GM12878 (cell line): ENCODE measurements at regions not wholly inside any gene's neighbourhood (a gene's known extent, or its start where the extent isn't known, plus 50 kb on each side); places are given as distances from the start of the nearest gene placed in this dataset.

Experiments
- ATAC-seq: fragments of 200-7000 bp; cut with Tn5 transposase; 3 replicates; pipeline ENCODE4 v1.9.1; 2020; ENCODE audit warnings: mild to moderate bottlenecking, moderate library complexity
- BruUV-seq: library from RNA; stranded (reverse); fragments of 400-500 nt; replicated peaks from 2 replicates; lab custom pipeline; 2021; lab: Mats Ljungman, UMichigan
- CTCF ChIA-PET: fragments of 300-600 bp; sonication (Branson Sonifier 250); formaldehyde crosslinking; extraction: SDS; loops from one replicate; lab custom pipeline; 2021; ENCODE audit warnings: inconsistent platforms; lab: Yijun Ruan, JAX
- POLR2A ChIA-PET: fragments of 350-600 bp; formaldehyde crosslinking; extraction: SDS; loops from one replicate; lab custom pipeline; 2021; ENCODE audit warnings: inconsistent platforms; lab: Charles Lee
- RAD21 ChIA-PET: fragments of 300-600 bp; sonication (Branson Sonifier 250); formaldehyde crosslinking; loops from one replicate; lab custom pipeline; 2023; ENCODE audit warnings: antibody characterized with exemption; ENCODE audit not compliant: unreplicated experiment; lab: Charles Lee
- SMC1A ChIA-PET: fragments of 300-600 bp; sonication (Branson Sonifier 250); formaldehyde crosslinking; loops from one replicate; lab custom pipeline; 2023; ENCODE audit not compliant: unreplicated experiment, uncharacterized antibody; lab: Charles Lee
- DNase-seq: peaks from one replicate; pipeline ENCODE4 v3.0.0-alpha.2; 2011; ENCODE audit warnings: low read depth, low spot score
- FAIRE-seq: peaks from 3 replicates; lab custom pipeline; 2011; peaks lifted over from hg19 to GRCh38; lab: Jason Lieb, UNC
- H2AFZ ChIP-seq: 2 replicates; pipeline ENCODE4 v1.6.0; 2011; ENCODE audit warnings: low read depth, low read length, control low read depth; ENCODE audit not compliant: control insufficient read depth
- H3K27ac ChIP-seq: 2 replicates; pipeline ENCODE4 v1.5.1; 2011; ENCODE audit warnings: control low read depth; ENCODE audit not compliant: control insufficient read depth, insufficient read depth
- H3K27me3 ChIP-seq, 2 experiments: replicated peaks in 1 of 2; 2 replicates each; pipeline versions ENCODE4 v1.6.0 to v1.6.1; 2011; ENCODE audit warnings: low read length in 1 of 2; ENCODE audit not compliant: control insufficient read depth in 2 of 2, insufficient read depth in 2 of 2
- H3K36me3 ChIP-seq, 2 experiments: 2 replicates each; pipeline ENCODE4 v1.5.1; 2011; ENCODE audit warnings: low read length in 1 of 2; ENCODE audit not compliant: control insufficient read depth in 2 of 2, insufficient read depth in 2 of 2
- H3K4me1 ChIP-seq: 2 replicates; pipeline ENCODE4 v1.6.1; 2011; ENCODE audit warnings: mild to moderate bottlenecking, low read length, moderate library complexity, mixed read lengths; ENCODE audit not compliant: control insufficient read depth, insufficient read depth
- H3K4me2 ChIP-seq: 2 replicates; pipeline ENCODE4 v1.6.0; 2011; ENCODE audit warnings: control low read depth; ENCODE audit not compliant: control insufficient read depth, insufficient read depth
- H3K4me3 ChIP-seq: fragments of 200-600 bp; sonication (generic); 2 replicates; pipeline ENCODE4 v1.5.1; 2016
- H3K79me2 ChIP-seq: 2 replicates; pipeline ENCODE4 v1.6.0; 2011; ENCODE audit warnings: low read length; ENCODE audit not compliant: control insufficient read depth, insufficient read depth
- H3K9ac ChIP-seq: 2 replicates; pipeline ENCODE4 v1.8.0; 2011; ENCODE audit warnings: low read length, control low read depth, mixed read lengths; ENCODE audit not compliant: control insufficient read depth, insufficient read depth
- H3K9me3 ChIP-seq: replicated peaks from 3 replicates; pipeline ENCODE4 v1.5.1; 2011; ENCODE audit warnings: mild to moderate bottlenecking, low read length; ENCODE audit not compliant: control insufficient read depth, insufficient read depth
- H4K20me1 ChIP-seq: 2 replicates; pipeline ENCODE4 v1.6.0; 2011; ENCODE audit not compliant: control insufficient read depth, insufficient read depth
- BMI1 ChIP-seq: fragments of 450-650 bp; IDR thresholded peaks from 2 replicates; pipeline ENCODE4 v1.6.1; 2016; ENCODE audit warnings: mild to moderate bottlenecking, moderate library complexity, borderline replicate concordance
- CREM ChIP-seq: IDR thresholded peaks from 2 replicates; pipeline ENCODE4 v1.6.1; 2014; ENCODE audit warnings: antibody characterized with exemption, low read depth
- E4F1 ChIP-seq: fragments of 450-650 bp; IDR thresholded peaks from 2 replicates; pipeline ENCODE4 v1.6.1; 2018; ENCODE audit warnings: borderline replicate concordance, mild to moderate bottlenecking; ENCODE audit not compliant: partially characterized antibody
- LARP7 ChIP-seq: fragments of 450-650 bp; IDR thresholded peaks from 2 replicates; pipeline ENCODE4 v1.6.1; 2017; ENCODE audit warnings: mild to moderate bottlenecking
- MYC ChIP-seq: IDR thresholded peaks from 2 replicates; pipeline ENCODE4 v1.6.1; 2011; ENCODE audit warnings: mild to moderate bottlenecking, low read length, moderate library complexity, inconsistent platforms; ENCODE audit not compliant: insufficient read depth, insufficient replicate concordance, insufficient read length, severe bottlenecking
- RB1 ChIP-seq: fragments of 450-650 bp; formaldehyde crosslinking; IDR thresholded peaks from 2 replicates; pipeline ENCODE4 v1.6.1; 2017; ENCODE audit warnings: mild to moderate bottlenecking, borderline replicate concordance
- TAF1 ChIP-seq: IDR thresholded peaks from 2 replicates; pipeline ENCODE4 v1.6.1; 2011; ENCODE audit warnings: mild to moderate bottlenecking, low read depth, low read length, borderline replicate concordance
- TCF3 ChIP-seq: IDR thresholded peaks from 2 replicates; pipeline ENCODE4 v1.6.1; 2012; ENCODE audit warnings: low read depth, mild to moderate bottlenecking, low read length, borderline replicate concordance; ENCODE audit not compliant: insufficient read depth
- TCF7 ChIP-seq: IDR thresholded peaks from 2 replicates; pipeline ENCODE4 v1.6.1; 2014; ENCODE audit warnings: antibody characterized with exemption, borderline replicate concordance
- WGBS: methylation state at CpG from one replicate; pipeline ENCODE4 v1.1.6; 2016; ENCODE audit warnings: low lambda C conversion rate; ENCODE audit not compliant: insufficient replicate concordance, insufficient coverage; ENCODE audit errors: missing lambda C conversion rate; 5-methylcytosine and 5-hydroxymethylcytosine counted together
- in situ Hi-C: fragments of 300-500 bp; cut with MboI; formaldehyde crosslinking; loops from 9 replicates; pipeline ENCODE4 v1.14.3; 2018; ENCODE audit warnings: mixed read lengths
- intact Hi-C: fragments of 100-400 bp; cut with micrococcal nuclease; formaldehyde crosslinking; loops from one replicate; pipeline ENCODE4 v1.14.2; 2022; ENCODE audit not compliant: unreplicated experiment
- TF ChIP-seq, protein P1 (sequence below): fragments of 450-650 bp; formaldehyde crosslinking; IDR thresholded peaks from 2 replicates; pipeline ENCODE4 v1.4.0; 2022; ENCODE audit warnings: mild to moderate bottlenecking, moderate library complexity

DNA sequence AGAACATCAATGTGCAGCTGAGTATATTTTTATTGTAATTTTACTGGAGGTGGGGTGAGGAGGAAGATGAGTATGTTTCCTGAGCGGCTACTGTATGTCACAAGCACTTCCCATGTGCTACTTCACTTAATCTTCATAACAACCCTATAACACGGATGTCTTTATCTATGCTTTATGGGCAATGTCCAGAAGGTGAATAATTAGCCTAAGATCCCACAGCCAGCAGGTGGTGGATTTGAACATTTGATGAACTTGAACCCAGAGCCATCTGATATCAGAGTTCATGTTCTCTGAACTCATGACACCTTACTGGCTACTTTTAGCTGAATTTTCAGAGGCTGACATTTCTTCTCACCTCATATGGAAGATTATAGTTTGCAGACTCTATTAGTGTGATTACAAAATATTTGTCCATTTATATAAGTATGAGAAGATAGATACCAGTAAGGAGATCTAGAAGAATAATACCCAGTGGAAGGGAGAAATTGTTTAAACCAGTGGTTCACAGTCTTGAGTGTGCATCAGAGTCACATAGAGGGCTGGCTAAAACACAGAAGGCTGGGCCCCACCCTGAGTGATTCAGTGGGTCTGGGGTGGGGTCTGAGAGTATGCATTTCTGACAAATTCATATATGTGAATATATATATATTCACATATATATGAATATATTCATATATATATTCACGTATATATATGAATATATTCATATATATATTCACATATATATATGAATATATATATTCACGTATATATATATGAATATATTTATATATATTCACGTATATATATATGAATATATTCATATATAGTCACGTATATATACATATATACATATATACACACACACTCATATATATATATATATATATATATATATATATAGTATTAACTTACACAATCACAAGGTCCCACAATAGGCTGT, 164.4 kb upstream of the NR3C1 start:
- H3K4me2 ChIP-seq: no peak overlapping the region
- H3K79me2 ChIP-seq: no peaks in the 10 kb centered on the region
- 87% methylated on average over 6 of the region's 6 CpGs for WGBS
- in situ Hi-C loops (no loop called here), intact Hi-C loops (no loop called here)
- DNase-seq (no peak), ATAC-seq (no peak), FAIRE-seq (no peak)
- TF ChIP-seq MYC: no peak
- no peak for TF ChIP-seq TCF3
- ChIA-PET CTCF (no interaction called here), POLR2A (no interaction called here), SMC1A (interaction anchor here (1.9 to 2.3 kb wide), 3 partner anchors 9 to 255 kb away, joined by 4 to 12 read pairs (median 10); no protein-coding TSS in a partner anchor), RAD21 (no interaction called here)
- no peaks in the 10 kb centered on the region for H4K20me1 ChIP-seq
- H2AFZ ChIP-seq: no peak overlapping the region
- H3K27ac ChIP-seq: no peak overlapping the region
- H3K4me3 ChIP-seq: no peak overlapping the region
- peaks cover 12% of the 10 kb centered on the region; the same call in 1 of the 2 replicates for H3K4me1 ChIP-seq
- H3K36me3 ChIP-seq: no peaks in the 10 kb centered on the region
- no peak overlapping the region for H3K9ac ChIP-seq
- H3K9me3 ChIP-seq: no peaks in the 10 kb centered on the region
- BruUV-seq: no TSS peak
- no peaks in the 10 kb centered on the region for H3K27me3 ChIP-seq

GRCh38 chr5:143566139-143566538, 162.7 kb upstream of the NR3C1 start:
- Histone ChIP-seq H3K4me1 (peaks cover 12% of the 10 kb centered on the region; the same call in 1 of the 2 replicates), H3K79me2 (no peaks in the 10 kb centered on the region), H3K27me3 (no peaks in the 10 kb centered on the region), H4K20me1 (no peaks in the 10 kb centered on the region), H3K9me3 (no peaks in the 10 kb centered on the region), H2AFZ (no peak overlapping the region), H3K4me3 (no peak overlapping the region), H3K27ac (no peak overlapping the region), H3K36me3 (no peaks in the 10 kb centered on the region), H3K9ac (no peak overlapping the region), H3K4me2 (no peak overlapping the region)
- RAD21 ChIA-PET: interaction anchor here (0.6 to 1.3 kb wide), 5 partner anchors 9 to 260 kb away, joined by 3 to 5 read pairs (median 3); no protein-coding TSS in a partner anchor
- SMC1A ChIA-PET: interaction anchor here (0.6 to 2.3 kb wide), 14 partner anchors 10 to 565 kb away, joined by 3 to 12 read pairs (median 3); no protein-coding TSS in a partner anchor
- intact Hi-C loops (no loop called here), in situ Hi-C loops (no loop called here)
- BruUV-seq: no TSS peak
- POLR2A ChIA-PET: interaction anchor here (1.9 kb wide), 1 partner anchor 17 kb away, joined by 5 read pairs; no protein-coding TSS in a partner anchor
- ATAC-seq: no peak
- FAIRE-seq: no peak
- CTCF ChIA-PET: interaction anchor here (1.1 to 1.2 kb wide), 3 partner anchors 9 to 17 kb away, joined by 3 to 5 read pairs (median 3); no protein-coding TSS in a partner anchor
- 98% methylated on average over 2 of the region's 2 CpGs for WGBS
- no peak for DNase-seq
- no peak for TF ChIP-seq E4F1
- TF ChIP-seq TAF1: no peak
- TF ChIP-seq LARP7: no peak
- TF ChIP-seq CREM: no peak
- TF ChIP-seq TCF7: no peak
- TF ChIP-seq, protein P1, sequence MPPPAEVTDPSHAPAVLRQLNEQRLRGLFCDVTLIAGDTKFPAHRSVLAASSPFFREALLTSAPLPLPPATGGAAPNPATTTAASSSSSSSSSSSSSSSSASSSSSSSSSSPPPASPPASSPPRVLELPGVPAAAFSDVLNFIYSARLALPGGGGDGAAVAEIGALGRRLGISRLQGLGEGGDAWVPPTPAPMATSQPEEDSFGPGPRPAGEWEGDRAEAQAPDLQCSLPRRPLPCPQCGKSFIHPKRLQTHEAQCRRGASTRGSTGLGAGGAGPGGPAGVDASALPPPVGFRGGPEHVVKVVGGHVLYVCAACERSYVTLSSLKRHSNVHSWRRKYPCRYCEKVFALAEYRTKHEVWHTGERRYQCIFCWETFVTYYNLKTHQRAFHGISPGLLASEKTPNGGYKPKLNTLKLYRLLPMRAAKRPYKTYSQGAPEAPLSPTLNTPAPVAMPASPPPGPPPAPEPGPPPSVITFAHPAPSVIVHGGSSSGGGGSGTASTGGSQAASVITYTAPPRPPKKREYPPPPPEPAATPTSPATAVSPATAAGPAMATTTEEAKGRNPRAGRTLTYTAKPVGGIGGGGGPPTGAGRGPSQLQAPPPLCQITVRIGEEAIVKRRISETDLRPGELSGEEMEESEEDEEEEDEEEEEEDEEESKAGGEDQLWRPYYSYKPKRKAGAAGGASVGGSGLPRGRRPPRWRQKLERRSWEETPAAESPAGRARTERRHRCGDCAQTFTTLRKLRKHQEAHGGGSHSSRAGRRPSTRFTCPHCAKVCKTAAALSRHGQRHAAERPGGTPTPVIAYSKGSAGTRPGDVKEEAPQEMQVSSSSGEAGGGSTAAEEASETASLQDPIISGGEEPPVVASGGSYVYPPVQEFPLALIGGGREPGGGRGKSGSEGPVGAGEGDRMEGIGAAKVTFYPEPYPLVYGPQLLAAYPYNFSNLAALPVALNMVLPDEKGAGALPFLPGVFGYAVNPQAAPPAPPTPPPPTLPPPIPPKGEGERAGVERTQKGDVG (CRISPR knock-in tag): no peak
- TF ChIP-seq RB1: no peak
- no peak for TF ChIP-seq BMI1
